A549 (cell line): ENCODE measurements at regions not wholly inside any gene's neighbourhood (a gene's known extent, or its start where the extent isn't known, plus 50 kb on each side); places are given as distances from the start of the nearest gene placed in this dataset.

Experiments used
- ATAC-seq, 2 experiments: fragments of 200-7000 bp in 1 of 2; fragments of >200 bp in 1 of 2; cut with Nextera tagmentation in 1 of 2; cut with Tn5 transposase in 1 of 2; 3 replicates each; pipeline versions ENCODE4 v1.8.0 to v1.9.1; 2018 to 2020; ENCODE audit warnings: mild to moderate bottlenecking in 1 of 2, moderate library complexity in 1 of 2
- CTCF ChIA-PET: fragments of 300-600 bp; sonication (Branson Sonifier 250); formaldehyde crosslinking; extraction: SDS; loops from one replicate; lab custom pipeline; 2021; ENCODE audit warnings: antibody characterized with exemption, inconsistent platforms; lab: Yijun Ruan, JAX
- POLR2A ChIA-PET: fragments of 350-600 bp; formaldehyde crosslinking; extraction: SDS; loops from one replicate; lab custom pipeline; 2021; ENCODE audit warnings: antibody characterized with exemption, inconsistent platforms; lab: Yijun Ruan, JAX
- DNase-seq, 2 experiments: peaks; one replicate each; pipeline versions ENCODE4 v3.0.0 to v3.0.0-alpha.2; 2011 to 2016; ENCODE audit warnings: low read depth in 1 of 2, low spot score in 1 of 2
- FAIRE-seq: peaks from 2 replicates; lab custom pipeline; 2011; peaks lifted over from hg19 to GRCh38; lab: Jason Lieb, UNC
- H3K27ac ChIP-seq, 2 experiments: fragments of >200 bp; sonication (Bioruptor Twin); formaldehyde crosslinking; 3 replicates each; pipeline ENCODE4 v1.5.1; 2016 to 2017
- H3K4me1 ChIP-seq: fragments of >200 bp; sonication (Bioruptor Twin); formaldehyde crosslinking; 3 replicates; pipeline ENCODE4 v1.6.1; 2016
- H3K4me2 ChIP-seq: fragments of >200 bp; sonication (Bioruptor Twin); formaldehyde crosslinking; 3 replicates; pipeline ENCODE4 v1.6.1; 2016
- H3K4me3 ChIP-seq: fragments of >200 bp; sonication (Bioruptor Twin); formaldehyde crosslinking; 3 replicates; pipeline ENCODE4 v1.5.1; 2016
- H3K9me3 ChIP-seq: fragments of >200 bp; sonication (Bioruptor Twin); formaldehyde crosslinking; 3 replicates; pipeline ENCODE4 v1.6.1; 2016
- ATOH8 ChIP-seq: fragments of 250-450 bp; sonication (Bioruptor Pico); IDR thresholded peaks from 2 replicates; pipeline ENCODE4 v1.5.0; 2020; ENCODE audit warnings: low read depth, mild to moderate bottlenecking, moderate library complexity
- BHLHE40 ChIP-seq: IDR thresholded peaks from 2 replicates; pipeline ENCODE4 v1.6.1; 2012; ENCODE audit warnings: low read depth, low read length, inconsistent platforms
- EHMT2 ChIP-seq: fragments of 200-600 bp; sonication (generic); IDR thresholded peaks from 2 replicates; pipeline ENCODE4 v1.6.1; 2016; ENCODE audit warnings: antibody characterized with exemption, low read depth, mild to moderate bottlenecking, moderate library complexity
- ELK1 ChIP-seq: fragments of 150-350 bp; IDR thresholded peaks from 2 replicates; pipeline ENCODE4 v1.6.1; 2014; ENCODE audit warnings: low read depth, mild to moderate bottlenecking, low read length
- EP300 ChIP-seq, 2 experiments: fragments of >200 bp; sonication (Bioruptor Twin); formaldehyde crosslinking; IDR thresholded peaks; 2 replicates in 1 of 2; 3 replicates in 1 of 2; pipeline ENCODE4 v1.6.1; 2016 to 2017
- FOSB ChIP-seq: fragments of 250-450 bp; sonication (Bioruptor Pico); IDR thresholded peaks from 2 replicates; pipeline ENCODE4 v1.5.0; 2020; ENCODE audit warnings: mild to moderate bottlenecking, moderate library complexity
- FOSL2 ChIP-seq, 2 experiments: fragments of 450-650 bp in 1 of 2; fragments of >200 bp in 1 of 2; sonication (Bioruptor Twin) in 1 of 2; formaldehyde crosslinking; IDR thresholded peaks; 2 replicates each; pipeline versions ENCODE4 v1.5.0 to v1.6.1; 2016 to 2020; ENCODE audit warnings: mild to moderate bottlenecking in 1 of 2, moderate library complexity in 1 of 2
- HDAC2 ChIP-seq: fragments of 200-600 bp; sonication (generic); IDR thresholded peaks from 2 replicates; pipeline ENCODE4 v1.6.1; 2016
- HMGXB4 ChIP-seq: fragments of 250-450 bp; sonication (Bioruptor Pico); IDR thresholded peaks from 2 replicates; pipeline ENCODE4 v1.5.0; 2021; ENCODE audit warnings: mild to moderate bottlenecking, moderate library complexity, borderline replicate concordance
- HOXA7 ChIP-seq: fragments of 250-450 bp; sonication (Bioruptor Pico); IDR thresholded peaks from 2 replicates; pipeline ENCODE4 v1.5.0; 2020; ENCODE audit warnings: mild to moderate bottlenecking, moderate library complexity
- HOXB13 ChIP-seq: fragments of 250-450 bp; sonication (Bioruptor Pico); IDR thresholded peaks from 2 replicates; pipeline ENCODE4 v1.5.0; 2020; ENCODE audit warnings: low read depth, mild to moderate bottlenecking, moderate library complexity
- KDM1A ChIP-seq: fragments of 200-600 bp; sonication (generic); IDR thresholded peaks from 2 replicates; pipeline ENCODE4 v1.6.1; 2016; ENCODE audit warnings: low read depth, mild to moderate bottlenecking
- MAX ChIP-seq: IDR thresholded peaks from 2 replicates; pipeline ENCODE4 v1.6.1; 2012
- NFE2L2 ChIP-seq: fragments of 150-350 bp; conservative IDR thresholded peaks from 2 replicates; pipeline ENCODE4 v1.6.1; 2014; ENCODE audit warnings: low read length
- NPAS2 ChIP-seq: fragments of 250-450 bp; sonication (Bioruptor Pico); IDR thresholded peaks from 2 replicates; pipeline ENCODE4 v1.8.0; 2022; ENCODE audit warnings: mild to moderate bottlenecking, moderate library complexity, borderline replicate concordance
- POLR2A ChIP-seq: IDR thresholded peaks from 2 replicates; pipeline ENCODE4 v1.6.1; 2012; ENCODE audit warnings: mild to moderate bottlenecking, low read length
- POLR2AphosphoS2 ChIP-seq: conservative IDR thresholded peaks from 2 replicates; pipeline ENCODE4 v1.6.1; 2012; ENCODE audit warnings: low read length, improper control_type of control experiment, inconsistent platforms
- RCOR1 ChIP-seq: fragments of 150-350 bp; IDR thresholded peaks from 2 replicates; pipeline ENCODE4 v1.6.1; 2014; ENCODE audit warnings: antibody characterized with exemption, low read length, low read depth
- REST ChIP-seq: fragments of 200-600 bp; sonication (generic); IDR thresholded peaks from 2 replicates; pipeline ENCODE4 v1.6.1; 2016; ENCODE audit warnings: antibody characterized with exemption, mild to moderate bottlenecking, moderate library complexity
- RNF2 ChIP-seq: fragments of 200-600 bp; sonication (generic); IDR thresholded peaks from 2 replicates; pipeline ENCODE4 v1.6.1; 2016; ENCODE audit warnings: low read depth, mild to moderate bottlenecking, antibody characterized with exemption, moderate library complexity, borderline replicate concordance
- SMC3 ChIP-seq: fragments of >200 bp; sonication (Bioruptor Twin); formaldehyde crosslinking; IDR thresholded peaks from 3 replicates; pipeline ENCODE4 v1.6.1; 2018; ENCODE audit warnings: inconsistent platforms
- TFCP2L1 ChIP-seq: fragments of 250-450 bp; sonication (Bioruptor Pico); IDR thresholded peaks from 2 replicates; pipeline ENCODE4 v1.5.0; 2021; ENCODE audit warnings: mild to moderate bottlenecking
- TP53 ChIP-seq: fragments of 250-450 bp; sonication (Bioruptor Pico); IDR thresholded peaks from 2 replicates; pipeline ENCODE4 v1.5.0; 2021; ENCODE audit warnings: mild to moderate bottlenecking, moderate library complexity
- USF2 ChIP-seq: fragments of 450-650 bp; IDR thresholded peaks from 2 replicates; pipeline ENCODE4 v1.6.1; 2014; ENCODE audit warnings: antibody characterized with exemption
- ZFP36 ChIP-seq: fragments of 450-650 bp; IDR thresholded peaks from 2 replicates; pipeline ENCODE4 v1.6.1; 2014; ENCODE audit warnings: borderline replicate concordance; ENCODE audit not compliant: partially characterized antibody
- ZNF302 ChIP-seq: fragments of 250-450 bp; sonication (Bioruptor Pico); IDR thresholded peaks from 2 replicates; pipeline ENCODE4 v1.9.0; 2021; ENCODE audit warnings: inconsistent platforms, mild to moderate bottlenecking, moderate library complexity
- ZSCAN20 ChIP-seq: fragments of 250-450 bp; sonication (Bioruptor Pico); IDR thresholded peaks from 2 replicates; pipeline ENCODE4 v1.8.0; 2022; ENCODE audit warnings: mild to moderate bottlenecking, moderate library complexity
- WGBS: methylation state at CpG from one replicate; pipeline ENCODE4 v1.1.6; 2017; ENCODE audit errors: missing lambda C conversion rate; 5-methylcytosine and 5-hydroxymethylcytosine counted together

GRCh38 chr14:97640031-97640430 is 842.8 kb downstream of the VRK1 start:
- DNase-seq (no peak), ATAC-seq (no peak), FAIRE-seq (no peak)
- TF ChIP-seq ATOH8 (CRISPR knock-in tag) (no peak), TP53 (no peak), HDAC2 (no peak), KDM1A (no peak), RCOR1 (no peak), NPAS2 (no peak), FOSL2 (IDR thresholded peaks at IDR 0.05) (no peak), FOSL2 (CRISPR knock-in tag; IDR thresholded peaks at IDR 0.05) (no peak), HOXB13 (no peak), ZSCAN20 (CRISPR knock-in tag) (no peak), SMC3 (no peak), EHMT2 (no peak), MAX (no peak), TFCP2L1 (CRISPR knock-in tag) (no peak), NFE2L2 (no peak), EP300 (IDR thresholded peaks at IDR 0.05) (no peak), ZNF302 (CRISPR knock-in tag) (no peak), POLR2AphosphoS2 (no peak), FOSB (CRISPR knock-in tag) (no peak), BHLHE40 (no peak), HOXA7 (no peak)
- H3K4me3 ChIP-seq = no peak overlapping the region
- H3K4me1 ChIP-seq = no peaks in the 10 kb centered on the region
- no peaks in the 10 kb centered on the region for H3K9me3 ChIP-seq
- POLR2A ChIA-PET = no interaction called here
- no peak overlapping the region for H3K27ac ChIP-seq
- 8% methylated on average over 4 of the region's 5 CpGs for WGBS
- CTCF ChIA-PET = no interaction called here
- no peak overlapping the region for H3K4me2 ChIP-seq

GRCh38 chr14:97641827-97642226 is 844.6 kb downstream of the VRK1 start:
- ChIA-PET POLR2A (no interaction called here), CTCF (no interaction called here)
- no peak for DNase-seq
- Histone ChIP-seq H3K9me3 (no peaks in the 10 kb centered on the region), H3K27ac (no peak overlapping the region), H3K4me1 (no peaks in the 10 kb centered on the region), H3K4me2 (no peak overlapping the region), H3K4me3 (no peak overlapping the region)
- ATAC-seq = no peak
- WGBS = 9% methylated on average over 8 of the region's 8 CpGs
- no peak for TF ChIP-seq RCOR1
- no peak for TF ChIP-seq ZFP36
- no peak for TF ChIP-seq ZNF302 (CRISPR knock-in tag)
- no peak for TF ChIP-seq REST
- TF ChIP-seq MAX = no peak
- no peak for TF ChIP-seq RNF2
- no peak for TF ChIP-seq USF2
- TF ChIP-seq HMGXB4 (CRISPR knock-in tag) = no peak
- TF ChIP-seq POLR2A = no peak
- no peak for TF ChIP-seq HOXB13
- TF ChIP-seq BHLHE40 = no peak
- TF ChIP-seq ELK1 = no peak
- no peak for FAIRE-seq
